GM13977 (cell line): ENCODE measurements at regions not wholly inside any gene's neighbourhood (a gene's known extent, or its start where the extent isn't known, plus 50 kb on each side); places are given as distances from the start of the nearest gene placed in this dataset.

ENCODE experiments used
- DNase-seq: peaks from one replicate; pipeline ENCODE4 v3.0.0; 2012; ENCODE audit warnings: low spot score
- in situ Hi-C: fragments of 300-500 bp; cut with MboI; formaldehyde crosslinking; loops from one replicate; pipeline ENCODE4 v1.12.0; 2022; ENCODE audit warnings: low sequenced_read_pairs, low pct_unique_long_range_greater_than_20kb, mixed read lengths, inconsistent platforms; ENCODE audit not compliant: unreplicated experiment
- TF ChIP-seq, protein P1 (sequence below): IDR thresholded peaks from 2 replicates; pipeline ENCODE4 v1.5.1; 2012; ENCODE audit warnings: mild to moderate bottlenecking, control low read depth; ENCODE audit not compliant: insufficient read depth; ENCODE audit errors: extremely low read depth, missing control alignments

DNA sequence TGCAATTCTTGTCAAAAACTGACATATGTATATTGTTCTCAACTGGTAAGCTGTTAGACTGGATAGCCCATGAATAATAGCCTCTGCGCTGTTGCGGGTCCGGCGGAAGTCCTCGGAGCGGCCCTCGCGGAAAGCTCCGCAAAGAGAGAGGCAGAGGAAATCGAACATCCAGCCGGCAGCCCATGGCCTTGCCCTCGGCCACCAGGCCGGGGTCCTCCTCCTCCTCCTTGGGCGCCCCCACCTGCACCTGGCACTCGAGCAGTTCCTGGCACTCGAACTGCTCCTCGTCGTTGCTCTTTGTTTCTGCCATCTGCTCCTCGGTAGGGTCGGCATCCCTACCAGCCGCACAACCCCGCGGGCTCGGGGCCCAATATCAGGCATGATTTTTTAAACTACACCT, 1176.3 kb downstream of the PCDH18 start:
- no peak for DNase-seq
- in situ Hi-C loops, result no loop called here
- TF ChIP-seq, protein P1, sequence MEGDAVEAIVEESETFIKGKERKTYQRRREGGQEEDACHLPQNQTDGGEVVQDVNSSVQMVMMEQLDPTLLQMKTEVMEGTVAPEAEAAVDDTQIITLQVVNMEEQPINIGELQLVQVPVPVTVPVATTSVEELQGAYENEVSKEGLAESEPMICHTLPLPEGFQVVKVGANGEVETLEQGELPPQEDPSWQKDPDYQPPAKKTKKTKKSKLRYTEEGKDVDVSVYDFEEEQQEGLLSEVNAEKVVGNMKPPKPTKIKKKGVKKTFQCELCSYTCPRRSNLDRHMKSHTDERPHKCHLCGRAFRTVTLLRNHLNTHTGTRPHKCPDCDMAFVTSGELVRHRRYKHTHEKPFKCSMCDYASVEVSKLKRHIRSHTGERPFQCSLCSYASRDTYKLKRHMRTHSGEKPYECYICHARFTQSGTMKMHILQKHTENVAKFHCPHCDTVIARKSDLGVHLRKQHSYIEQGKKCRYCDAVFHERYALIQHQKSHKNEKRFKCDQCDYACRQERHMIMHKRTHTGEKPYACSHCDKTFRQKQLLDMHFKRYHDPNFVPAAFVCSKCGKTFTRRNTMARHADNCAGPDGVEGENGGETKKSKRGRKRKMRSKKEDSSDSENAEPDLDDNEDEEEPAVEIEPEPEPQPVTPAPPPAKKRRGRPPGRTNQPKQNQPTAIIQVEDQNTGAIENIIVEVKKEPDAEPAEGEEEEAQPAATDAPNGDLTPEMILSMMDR, result no peak

DNA sequence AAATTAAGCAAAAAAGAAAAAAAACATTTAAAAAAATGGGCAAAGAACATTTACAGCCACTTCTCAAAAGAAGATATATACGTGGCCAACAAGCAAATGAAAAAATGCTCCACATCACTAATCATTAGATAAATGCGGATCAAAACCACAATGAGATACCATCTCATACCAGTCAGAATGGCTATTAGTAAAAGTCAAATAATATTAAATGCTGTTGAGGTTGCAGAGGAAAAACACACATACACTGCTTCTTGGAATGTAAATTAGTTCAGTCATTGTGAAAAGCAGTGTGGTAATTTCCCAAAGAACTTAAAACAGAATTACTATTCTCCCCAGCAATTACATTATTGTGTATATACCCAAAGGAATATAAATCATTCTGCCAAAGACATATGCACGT, 1189.0 kb downstream of the PCDH18 start:
- TF ChIP-seq, protein P1, result no peak

DNA sequence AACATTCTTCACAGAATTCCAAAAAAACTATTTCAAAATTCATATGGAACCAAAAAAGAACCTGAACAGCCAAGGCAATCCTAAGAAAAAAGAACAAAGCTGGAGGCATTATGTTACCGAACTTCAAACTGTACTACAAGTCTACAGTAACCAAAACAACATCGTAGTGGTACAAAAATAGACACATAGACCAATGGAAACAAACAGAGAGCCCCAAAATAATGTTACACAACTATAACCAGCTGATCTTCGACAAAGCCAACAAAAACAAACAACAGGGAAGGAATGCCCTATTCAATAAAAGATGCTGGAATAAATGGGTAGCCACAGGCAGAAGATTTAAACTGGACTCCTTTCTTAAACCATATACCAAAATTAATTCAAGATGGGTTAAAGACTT, 1189.6 kb downstream of the PCDH18 start:
- no peak for DNase-seq
- TF ChIP-seq, protein P1, result no peak
- in situ Hi-C loops, result no loop called here

More for the DNA sequence above, 1189.0 kb downstream of the PCDH18 start:
- in situ Hi-C loops, result no loop called here
- DNase-seq, result no peak

DNA sequence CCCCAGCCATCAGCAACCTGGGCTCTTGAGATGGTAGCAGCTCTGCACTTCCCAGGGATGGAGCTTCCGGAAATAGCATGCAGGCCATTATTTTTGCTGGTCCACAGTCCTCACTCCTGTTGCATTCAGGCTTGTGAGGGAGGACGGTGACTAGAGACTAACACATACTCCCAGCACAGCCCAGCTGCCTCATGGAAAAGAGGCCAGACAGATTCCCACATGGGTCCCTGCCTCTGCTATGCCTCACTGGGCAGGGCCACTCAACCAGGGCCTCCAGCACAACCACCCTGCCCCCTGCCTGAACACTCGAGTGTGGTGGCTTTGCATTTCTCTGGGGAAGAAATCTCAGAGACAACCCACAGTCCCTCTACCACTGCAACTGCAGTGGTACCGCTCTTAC, 1195.1 kb downstream of the PCDH18 start:
- in situ Hi-C loops, result no loop called here
- DNase-seq, result no peak
- TF ChIP-seq, protein P1, result no peak

DNA sequence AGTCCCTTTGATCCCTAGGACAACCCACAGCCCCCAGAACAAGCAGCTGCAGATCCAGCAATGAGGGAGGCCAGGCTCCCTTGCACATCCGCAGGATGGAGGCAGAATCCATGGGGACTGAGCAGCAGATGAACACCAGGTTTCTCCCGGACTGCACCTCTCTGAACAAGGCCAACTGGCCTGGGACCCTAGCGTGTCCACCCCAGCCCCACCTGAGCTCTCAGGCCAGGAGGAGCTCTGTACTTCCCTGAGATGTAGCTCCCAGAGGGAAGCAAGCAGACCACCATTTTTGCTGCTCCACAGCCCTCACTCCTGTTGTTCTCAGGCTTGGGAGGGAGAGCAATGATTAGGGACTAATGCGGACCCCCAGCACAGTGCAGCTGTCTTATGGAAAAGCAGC, 1195.8 kb downstream of the PCDH18 start:
- DNase-seq, result no peak
- in situ Hi-C loops, result no loop called here
- TF ChIP-seq, protein P1, result no peak

DNA sequence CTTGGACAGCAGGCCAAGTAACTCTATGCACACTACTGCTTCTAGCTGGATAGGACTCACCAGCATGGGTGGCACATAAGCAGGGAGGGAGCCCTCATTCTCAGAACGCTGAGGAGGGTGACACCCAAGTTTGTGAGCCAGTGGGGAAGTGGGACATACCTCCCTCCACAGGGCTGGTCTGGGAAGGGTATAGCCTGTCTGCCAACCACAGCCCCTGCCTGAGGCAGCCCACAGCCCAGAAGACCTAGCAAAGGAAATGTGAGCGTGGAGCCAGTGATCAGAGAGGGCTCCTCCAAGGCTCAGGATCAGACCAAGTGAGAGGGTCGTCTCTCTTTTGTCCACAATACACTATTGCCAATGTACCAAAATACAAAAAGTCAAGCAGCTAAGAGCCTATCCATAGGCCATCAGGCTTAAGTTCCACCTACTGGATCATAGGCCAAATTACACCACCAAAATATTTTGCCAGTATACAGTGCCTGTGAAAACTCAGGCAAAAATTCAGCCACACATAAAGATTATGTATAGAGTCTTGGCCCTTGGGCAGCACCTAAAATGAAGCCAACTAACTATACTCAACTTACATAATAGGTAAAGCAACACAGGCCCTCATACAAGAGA, 1203.1 kb downstream of the PCDH18 start:
- in situ Hi-C loops, result no loop called here
- no peak for DNase-seq
- TF ChIP-seq, protein P1, result no peak

DNA sequence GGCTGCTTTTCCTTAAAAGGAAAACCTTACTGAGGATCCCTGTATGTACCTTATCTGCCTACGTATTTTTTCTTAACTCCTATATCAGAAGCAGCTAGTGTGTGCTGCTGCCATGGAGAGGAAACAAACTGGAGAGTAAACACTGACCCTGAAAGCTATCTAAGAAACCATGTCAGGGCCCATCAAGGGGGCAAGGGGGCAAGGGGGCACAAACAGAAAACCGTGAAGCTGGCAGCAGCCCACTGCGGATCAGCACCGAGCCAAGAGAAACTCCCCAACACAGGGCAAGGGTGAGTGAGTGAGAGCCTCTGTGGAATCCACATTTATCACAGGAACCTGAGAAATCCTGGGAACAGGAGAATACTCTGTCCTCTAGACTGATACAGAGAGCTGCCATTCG, 1204.2 kb downstream of the PCDH18 start:
- DNase-seq, result no peak
- TF ChIP-seq, protein P1, result no peak
- in situ Hi-C loops, result no loop called here
